Neutrophil (primary cell): ENCODE measurements at regions not wholly inside any gene's neighbourhood (a gene's known extent, or its start where the extent isn't known, plus 50 kb on each side); places are given as distances from the start of the nearest gene placed in this dataset.

ENCODE experiments used
- H3K27ac ChIP-seq: fragments of 200-600 bp; sonication (generic); 2 replicates; pipeline ENCODE4 v1.5.1; 2016; ENCODE audit warnings: mild to moderate bottlenecking, moderate library complexity
- H3K27me3 ChIP-seq: fragments of 200-600 bp; sonication (generic); 2 replicates; pipeline ENCODE4 v1.6.0; 2016; ENCODE audit warnings: mild to moderate bottlenecking
- H3K36me3 ChIP-seq: fragments of 200-600 bp; sonication (generic); 2 replicates; pipeline ENCODE4 v1.5.1; 2017
- H3K4me1 ChIP-seq, 2 experiments: fragments of 200-600 bp in 1 of 2; sonication (generic) in 1 of 2; 1 replicate in 1 of 2; 2 replicates in 1 of 2; pipeline versions ENCODE4 v1.5.1 to v1.6.1; 2013 to 2016; ENCODE audit warnings: low read depth in 1 of 2, low read length in 1 of 2, mild to moderate bottlenecking in 1 of 2, moderate library complexity in 1 of 2; ENCODE audit not compliant: control insufficient read depth in 1 of 2, insufficient read depth in 1 of 2
- H3K4me3 ChIP-seq, 2 experiments: fragments of 200-600 bp in 1 of 2; sonication (generic) in 1 of 2; 1 replicate in 1 of 2; 2 replicates in 1 of 2; pipeline ENCODE4 v1.5.1; 2013 to 2016; ENCODE audit warnings: low read depth in 1 of 2, low read length in 1 of 2, mild to moderate bottlenecking in 1 of 2, moderate library complexity in 1 of 2
- H3K9me3 ChIP-seq: fragments of 200-600 bp; sonication (generic); 2 replicates; pipeline ENCODE4 v1.5.1; 2016
- CTCF ChIP-seq: fragments of 200-600 bp; sonication (generic); IDR thresholded peaks from 2 replicates; pipeline ENCODE4 v1.5.1; 2016; ENCODE audit warnings: antibody characterized with exemption

- H3K36me3 ChIP-seq, result no peaks in the 10 kb centered on the region
- H3K27me3 ChIP-seq, result no peaks in the 10 kb centered on the region
- no peak overlapping the region for H3K27ac ChIP-seq
- no peak for TF ChIP-seq CTCF
- H3K4me3 ChIP-seq, result no peak overlapping the region
- no peaks in the 10 kb centered on the region for H3K4me1 ChIP-seq
- no peaks in the 10 kb centered on the region for H3K9me3 ChIP-seq
These were observed 853.4 kb downstream of the STIM2 start for GRCh38 chr4:27714073-27714472.

GRCh38 chr4:27716693-27717430, 856.2 kb downstream of the STIM2 start:
- H3K27ac ChIP-seq, result no peak overlapping the region
- no peaks in the 10 kb centered on the region for H3K36me3 ChIP-seq
- no peaks in the 10 kb centered on the region for H3K27me3 ChIP-seq
- H3K4me3 ChIP-seq, result no peak overlapping the region
- TF ChIP-seq CTCF, result no peak
- H3K4me1 ChIP-seq, result no peaks in the 10 kb centered on the region
- H3K9me3 ChIP-seq, result no peaks in the 10 kb centered on the region

GRCh38 chr4:27717431-27717755, 856.8 kb downstream of the STIM2 start:
- Histone ChIP-seq H3K4me3 (no peak overlapping the region), H3K27ac (no peak overlapping the region), H3K9me3 (no peaks in the 10 kb centered on the region), H3K27me3 (no peaks in the 10 kb centered on the region), H3K4me1 (no peaks in the 10 kb centered on the region), H3K36me3 (no peaks in the 10 kb centered on the region)
- no peak for TF ChIP-seq CTCF

GRCh38 chr4:27720010-27720766, 859.5 kb downstream of the STIM2 start:
- Histone ChIP-seq H3K36me3 (no peaks in the 10 kb centered on the region), H3K4me1 (no peaks in the 10 kb centered on the region), H3K27me3 (no peaks in the 10 kb centered on the region), H3K9me3 (no peaks in the 10 kb centered on the region), H3K4me3 (no peak overlapping the region), H3K27ac (no peak overlapping the region)
- TF ChIP-seq CTCF, result no peak

- no peaks in the 10 kb centered on the region for H3K9me3 ChIP-seq
- no peak overlapping the region for H3K4me3 ChIP-seq
- H3K4me1 ChIP-seq, result no peaks in the 10 kb centered on the region
- no peak overlapping the region for H3K27ac ChIP-seq
- no peaks in the 10 kb centered on the region for H3K27me3 ChIP-seq
- no peaks in the 10 kb centered on the region for H3K36me3 ChIP-seq
- no peak for TF ChIP-seq CTCF
These were observed 860.6 kb downstream of the STIM2 start for GRCh38 chr4:27721193-27721592.
